NCI-H1694 (cell line): ENCODE measurements at regions not wholly inside any gene's neighbourhood (a gene's known extent, or its start where the extent isn't known, plus 50 kb on each side); places are given as distances from the start of the nearest gene placed in this dataset.

Experiments
- DNase-seq: peaks from one replicate; lab custom pipeline; 2025; lab: John Stamatoyannopoulos, UW

DNA sequence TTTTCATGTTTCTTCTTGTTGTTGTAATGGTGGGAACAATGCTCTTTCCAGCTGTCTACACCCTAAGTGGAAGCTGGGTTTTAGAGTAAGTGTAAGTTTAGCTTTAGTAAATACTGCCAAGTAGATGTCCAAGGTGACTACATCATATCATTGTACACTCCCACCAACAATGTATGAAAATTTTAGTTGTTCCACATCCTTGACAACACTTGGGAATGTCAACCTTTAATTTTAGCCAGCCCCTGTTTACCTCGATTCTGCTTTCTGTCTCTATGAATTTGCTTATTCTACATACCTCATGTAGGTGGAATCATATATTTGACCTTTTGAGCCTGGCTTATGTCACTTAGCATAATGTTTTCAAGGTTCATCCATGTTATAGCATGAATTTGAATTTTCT lies 93.0 kb downstream of the MTPAP start:
- no peak for DNase-seq

DNA sequence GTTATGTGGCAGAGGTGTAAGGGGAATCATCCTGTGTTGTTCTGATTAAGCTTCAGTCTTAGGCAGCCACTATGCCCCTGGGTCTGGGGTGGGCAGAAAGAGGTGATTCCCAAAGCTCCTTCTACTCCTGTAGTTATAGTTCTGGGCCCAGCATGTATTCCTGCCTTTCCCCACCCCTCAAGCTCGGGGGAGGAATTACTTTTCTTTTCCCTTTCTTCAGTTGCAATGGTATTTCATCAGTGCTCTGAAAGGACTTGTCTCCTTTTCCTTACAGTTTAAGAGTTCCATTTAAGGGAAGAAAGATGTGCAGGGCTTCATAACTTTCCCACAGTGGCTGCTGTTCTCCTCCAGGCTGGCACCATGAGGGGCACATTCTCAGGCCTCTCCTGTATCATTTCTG lies 94.2 kb downstream of the MTPAP start:
- DNase-seq: no peak

DNA sequence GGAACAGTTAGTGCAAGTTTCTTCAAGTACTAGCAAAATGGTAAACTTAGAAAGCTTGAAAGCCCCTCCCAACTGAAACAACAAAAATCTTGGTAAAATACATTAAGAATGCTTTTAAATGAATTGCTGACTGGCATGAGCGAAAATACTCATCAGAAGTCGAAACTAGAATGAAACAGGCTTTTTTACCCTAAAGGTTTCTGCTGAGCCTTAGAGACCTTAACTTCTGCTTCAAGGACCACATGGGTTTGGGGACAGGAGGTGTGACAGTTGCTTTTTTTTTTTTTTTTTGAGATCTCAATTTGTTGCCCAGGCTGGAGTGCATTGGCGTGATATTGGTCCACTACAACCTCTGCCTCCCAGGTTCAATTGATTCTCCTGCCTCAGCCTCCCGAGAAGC lies 100.3 kb downstream of the MTPAP start:
- DNase-seq: no peak

GRCh38 chr10:30247704-30248103 lies 101.4 kb downstream of the MTPAP start:
- no peak for DNase-seq

DNA sequence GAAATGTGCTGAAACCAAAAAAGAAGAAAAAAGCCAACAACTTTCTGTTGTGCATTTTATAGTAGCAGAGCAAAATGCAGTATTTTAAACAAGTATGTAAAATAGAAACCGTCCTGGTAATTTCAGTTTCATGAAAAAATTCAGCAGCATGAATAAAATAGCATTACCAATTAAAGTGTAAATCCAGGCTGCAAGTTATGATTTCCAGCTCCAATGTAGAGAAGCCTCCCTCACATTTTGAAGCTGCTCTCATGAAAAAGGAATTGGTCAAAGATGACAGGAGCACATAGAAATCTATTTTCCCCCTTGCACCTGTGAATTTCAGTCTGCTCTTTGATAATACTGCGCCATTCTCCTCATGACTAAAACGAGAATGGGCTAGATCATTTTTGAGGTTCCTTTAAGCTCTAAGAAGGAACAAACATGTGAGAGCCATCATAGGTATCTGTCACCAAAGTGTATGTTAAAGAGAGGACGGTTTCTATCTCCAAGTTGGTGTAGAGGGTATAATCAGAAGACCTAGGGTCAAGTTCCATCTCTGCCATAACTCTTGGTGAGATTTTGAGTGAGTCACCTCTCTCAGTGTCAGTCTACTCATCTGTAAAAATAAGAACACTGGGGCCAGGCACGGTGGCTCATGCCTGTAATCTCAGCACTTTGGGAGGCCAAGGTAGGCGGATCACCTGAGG lies 107.5 kb downstream of the MTPAP start:
- DNase-seq: no peak

DNA sequence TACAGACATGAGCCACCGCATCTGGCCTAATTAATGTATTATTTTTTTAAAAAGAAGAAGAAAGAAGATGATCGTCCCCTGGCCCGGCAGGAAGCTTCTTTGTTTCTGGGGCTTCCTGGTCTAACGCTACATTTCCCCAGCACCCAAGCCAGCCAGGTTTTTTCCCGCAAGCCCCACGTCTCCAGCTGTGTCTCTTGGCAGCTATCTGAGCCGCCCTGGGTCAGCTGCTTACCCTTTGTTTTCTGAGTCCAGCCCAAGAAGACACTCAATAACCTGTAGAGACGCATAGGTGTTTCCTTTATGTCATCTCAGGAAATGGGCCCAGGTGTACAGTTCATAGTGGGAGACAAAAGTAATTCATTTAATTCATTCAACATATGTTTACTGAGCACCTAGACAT lies 110.2 kb downstream of the MTPAP start:
- no peak for DNase-seq

DNA sequence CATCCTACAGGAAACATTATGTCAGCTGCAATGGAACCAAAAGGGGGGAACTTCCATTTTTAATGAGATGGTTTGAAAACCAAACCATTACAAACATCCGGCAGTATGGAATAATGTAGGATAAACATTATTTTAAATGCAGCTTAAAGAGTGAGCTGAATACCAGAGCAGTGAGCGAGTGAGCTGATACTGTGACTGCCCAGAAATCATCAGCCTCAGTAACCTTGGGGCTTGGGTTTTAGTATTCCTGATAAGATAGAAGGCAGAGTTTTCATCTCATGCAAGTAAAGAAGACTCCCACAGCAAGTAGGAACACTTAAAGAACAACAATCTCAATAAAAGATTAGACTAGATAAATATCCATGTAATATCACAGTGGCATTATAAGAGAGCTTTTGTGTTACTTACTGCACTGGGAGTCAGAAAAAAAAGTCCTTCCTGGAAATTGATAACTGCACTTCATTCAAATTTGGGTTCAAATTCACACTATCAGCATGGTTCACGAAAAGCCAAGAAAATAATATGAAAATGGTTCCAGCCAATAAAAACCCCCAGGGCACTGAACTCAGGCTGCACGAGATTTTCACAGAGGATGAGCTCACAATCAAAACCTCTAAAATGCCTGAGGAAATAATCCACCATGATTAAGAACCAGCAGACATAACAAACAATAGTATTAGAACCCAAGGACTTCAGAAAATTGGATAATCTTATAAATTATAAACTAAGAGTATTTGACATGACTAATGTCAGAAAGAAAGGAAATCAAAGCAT lies 115.7 kb downstream of the MTPAP start:
- DNase-seq: no peak

GRCh38 chr10:30231709-30232108 lies 117.4 kb downstream of the MTPAP start:
- no peak for DNase-seq

DNA sequence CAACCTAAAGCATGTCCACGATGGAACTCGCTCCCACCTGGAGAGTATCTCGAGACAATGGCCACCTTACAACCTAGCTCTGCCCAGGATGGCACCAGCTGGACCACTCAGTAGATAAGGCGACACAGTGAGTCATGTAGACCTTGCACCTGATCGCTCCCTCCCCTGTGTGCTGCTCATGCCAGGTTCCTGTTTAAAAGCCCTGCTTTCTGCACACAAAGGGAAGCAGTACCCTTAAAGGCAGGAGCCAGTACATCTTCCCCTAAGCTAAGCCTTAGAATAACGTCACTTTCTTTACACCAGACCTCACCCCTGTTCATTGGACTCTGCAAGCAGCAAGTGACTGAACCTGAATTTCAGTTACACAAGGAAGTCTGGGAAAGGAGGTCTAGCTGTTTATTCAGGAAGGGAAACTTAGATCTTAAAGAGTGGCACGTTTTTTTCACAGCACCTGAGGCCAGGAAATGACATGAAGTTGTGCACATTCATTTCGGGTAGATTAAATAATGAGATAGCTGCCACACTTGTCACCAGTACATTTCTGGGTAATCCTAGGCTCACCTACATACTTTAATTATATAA lies 117.9 kb downstream of the MTPAP start:
- no peak for DNase-seq

GRCh38 chr10:30229536-30229935 lies 119.5 kb downstream of the MTPAP start:
- no peak for DNase-seq

DNA sequence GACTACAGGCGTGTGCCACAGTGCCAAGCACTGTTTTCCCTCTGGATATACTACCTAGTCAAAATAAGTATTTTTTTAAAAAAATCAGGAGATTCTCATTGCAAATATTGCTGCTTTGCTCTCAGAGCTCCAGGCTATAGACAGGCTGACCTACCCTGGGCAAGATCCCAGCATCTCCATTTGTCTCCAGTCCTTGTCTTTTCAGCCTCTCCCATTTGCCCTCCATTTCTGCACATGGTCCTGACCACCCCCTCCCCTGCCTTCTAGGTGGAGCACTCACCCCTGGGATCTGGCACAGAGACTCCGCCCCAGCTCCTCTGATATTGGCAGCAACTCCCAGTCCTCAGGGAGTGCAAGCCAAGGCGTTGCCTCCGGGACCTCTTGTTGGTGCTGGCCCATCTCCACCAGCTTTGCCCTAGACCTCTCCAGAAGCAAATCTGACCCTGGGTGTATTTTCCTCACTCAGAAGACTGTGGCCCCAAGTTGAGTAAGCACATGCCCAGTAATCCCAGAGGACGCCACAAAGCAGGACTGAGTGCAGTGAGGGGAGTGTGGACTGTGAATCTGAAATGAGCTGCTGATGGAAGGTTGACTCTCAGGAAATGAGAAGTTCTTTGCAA lies 120.6 kb downstream of the MTPAP start:
- DNase-seq: no peak

DNA sequence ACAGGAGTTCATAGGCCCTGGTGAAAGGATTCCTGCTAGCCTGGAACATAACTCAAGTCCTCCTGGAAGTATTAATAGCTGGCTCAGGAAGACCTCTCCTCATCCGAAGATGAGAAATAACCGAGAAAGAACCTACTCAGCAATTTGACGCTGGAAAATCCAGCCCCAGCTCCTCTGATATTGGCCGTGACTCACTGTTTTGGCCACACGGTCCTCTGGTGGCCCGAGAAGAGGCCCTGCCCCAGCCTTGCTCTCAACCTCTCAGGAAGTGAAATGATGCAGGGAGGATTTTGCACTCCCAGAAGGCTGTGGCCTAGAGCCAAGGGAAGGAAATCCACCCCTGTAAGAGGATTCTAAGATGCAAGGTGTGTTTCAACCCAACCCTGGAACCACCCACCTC lies 121.6 kb downstream of the MTPAP start:
- no peak for DNase-seq

DNA sequence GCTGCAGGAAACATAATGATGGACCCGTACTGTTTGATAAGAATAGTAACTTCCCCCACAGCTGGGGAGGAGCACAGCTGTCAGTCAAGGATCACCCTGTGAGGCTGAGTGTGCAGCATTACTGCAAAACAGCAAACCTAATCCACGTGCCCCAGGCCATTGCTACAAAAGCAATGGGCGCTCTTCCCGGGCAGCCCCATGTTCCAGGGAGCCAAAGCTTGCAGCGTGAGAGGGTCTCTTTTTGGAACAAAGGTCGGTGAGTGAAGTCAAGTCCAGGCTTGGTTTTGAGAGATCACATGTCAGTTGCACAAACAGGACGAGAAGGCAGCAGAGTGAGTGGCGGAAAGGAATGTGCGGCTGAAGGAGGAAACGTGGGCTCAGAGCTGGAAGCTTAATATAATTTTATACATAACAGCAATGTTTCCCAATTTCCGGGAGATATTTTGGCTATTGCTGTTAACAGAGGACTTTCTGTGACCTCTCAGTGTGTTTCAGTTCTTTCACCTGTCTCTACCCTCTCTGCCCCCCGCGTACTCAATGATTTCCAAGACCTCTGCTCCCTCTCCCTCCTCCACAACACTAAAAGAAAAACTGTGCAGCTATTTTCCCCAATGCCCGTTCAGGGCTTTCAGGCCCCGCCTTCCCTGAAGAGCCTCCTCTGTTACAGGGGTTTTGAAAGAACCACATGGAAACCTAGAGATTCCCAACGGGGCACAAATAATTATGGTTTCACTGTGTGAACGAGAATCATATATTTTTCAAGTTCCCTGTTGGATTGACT lies 128.9 kb downstream of the MTPAP start:
- no peak for DNase-seq

- DNase-seq: no peak
Observed at GRCh38 chr10:30216821-30217220, 132.3 kb downstream of the MTPAP start.

DNA sequence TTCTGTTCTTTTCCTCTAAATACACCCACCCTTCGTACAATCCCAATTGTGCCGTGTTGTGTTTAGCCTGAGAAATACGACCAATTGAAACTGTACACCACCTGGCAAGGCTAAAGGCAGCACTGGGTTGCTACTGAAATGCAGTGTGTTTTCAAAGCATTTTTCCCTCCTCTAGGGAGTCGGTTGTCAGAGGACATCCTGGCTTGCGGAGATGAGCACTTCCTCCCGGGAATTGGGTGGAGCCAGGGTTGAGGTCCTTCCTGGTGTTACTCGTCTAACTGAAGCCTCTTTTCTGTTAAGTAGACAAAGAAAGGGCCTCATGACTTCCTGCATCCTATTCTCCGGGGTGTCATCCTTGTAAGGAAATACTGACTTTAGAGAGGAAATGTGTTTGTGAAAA lies 133.5 kb downstream of the MTPAP start:
- no peak for DNase-seq

GRCh38 chr10:30215141-30215540 lies 133.9 kb downstream of the MTPAP start:
- DNase-seq: no peak

GRCh38 chr10:30210296-30210695 lies 138.8 kb downstream of the MTPAP start:
- DNase-seq: no peak

GRCh38 chr10:30208330-30208729 lies 140.7 kb downstream of the MTPAP start:
- no peak for DNase-seq

- DNase-seq: no peak
Observed at GRCh38 chr10:30207485-30208052, 141.5 kb downstream of the MTPAP start.

DNA sequence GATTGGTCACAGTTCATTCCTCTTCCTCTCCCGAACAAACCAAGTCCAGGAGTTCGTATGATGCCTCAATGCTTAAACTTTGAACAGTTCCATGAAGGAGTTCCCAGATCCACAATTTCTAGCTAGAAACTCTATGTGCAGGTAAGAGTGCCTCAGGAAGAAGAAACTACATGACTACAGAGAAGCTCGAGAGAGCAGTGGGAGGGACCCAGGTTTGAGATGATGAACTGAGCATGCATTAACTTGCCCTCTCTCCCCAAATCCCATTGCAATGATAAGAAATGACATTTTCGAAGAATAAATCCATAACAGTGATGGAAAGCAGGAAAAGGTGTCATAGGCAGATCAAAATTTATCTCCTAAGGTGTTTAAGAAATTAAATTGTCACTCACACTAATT lies 140.6 kb upstream of the JCAD start:
- no peak for DNase-seq

DNA sequence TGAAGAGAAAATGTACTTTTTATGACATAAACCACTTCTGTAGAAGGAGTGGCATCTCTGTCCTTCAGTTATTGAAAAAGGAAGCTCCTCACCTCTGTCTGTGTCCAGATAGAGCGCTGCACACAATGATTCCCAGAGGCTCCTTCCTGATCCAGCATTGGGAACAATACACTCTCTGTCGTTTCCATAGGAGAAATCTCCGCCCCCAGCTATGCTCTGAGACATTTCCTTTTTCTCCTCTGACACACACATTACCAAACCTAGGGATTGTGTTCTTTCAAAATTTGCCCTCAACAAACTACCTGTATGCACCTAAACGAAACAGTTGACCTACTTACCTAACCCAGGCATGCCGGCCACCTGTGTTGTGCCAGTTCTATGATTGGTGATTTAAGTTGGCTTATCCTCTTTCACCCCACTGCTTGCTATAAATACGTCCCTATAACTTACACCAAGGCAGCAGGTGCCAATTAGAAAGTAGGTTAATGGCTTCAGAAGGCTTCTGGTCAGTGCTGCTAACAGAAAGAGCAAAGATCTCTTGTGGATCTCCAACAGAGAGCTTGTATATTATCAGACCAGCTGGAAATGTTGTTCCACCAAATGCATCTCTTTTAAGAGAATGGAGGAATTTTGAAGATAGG lies 140.1 kb upstream of the JCAD start:
- no peak for DNase-seq
